ENCODE measurements at regions not wholly inside any gene's neighbourhood (a gene's known extent, or its start where the extent isn't known, plus 50 kb on each side); places are given as distances from the start of the nearest gene placed in this dataset.

GRCh38 chr3:72114773-72115172, 329.8 kb upstream of the PROK2 start:
- FAIRE-seq (no peak), DNase-seq (ENCODE audit: insufficient read length, low spot score) (no peak)
- no peak for TF ChIP-seq PAX5 (IDR thresholded peaks at IDR 0.05; ENCODE audit: insufficient read depth, low read length, severe bottlenecking)
- no peak for TF ChIP-seq POLR2A (IDR thresholded peaks at IDR 0.05; ENCODE audit: low read depth, low read length)
- TF ChIP-seq TAF1 (IDR thresholded peaks at IDR 0.05; ENCODE audit: low read depth, low read length) = no peak
- TF ChIP-seq POU2F2 (IDR thresholded peaks at IDR 0.05; ENCODE audit: low read depth, low read length) = no peak
- TF ChIP-seq POLR2AphosphoS5 (IDR thresholded peaks at IDR 0.05; ENCODE audit: low read depth, low read length) = no peak
- TF ChIP-seq SPI1 (IDR thresholded peaks at IDR 0.05; ENCODE audit: low read depth, low read length) = no peak

GRCh38 chr3:72113964-72114363, 329.0 kb upstream of the PROK2 start:
- DNase-seq (ENCODE audit: insufficient read length, low spot score) (no peak), FAIRE-seq (no peak)
- TF ChIP-seq TAF1 (IDR thresholded peaks at IDR 0.05; ENCODE audit: low read depth, low read length) = no peak
- no peak for TF ChIP-seq SPI1 (IDR thresholded peaks at IDR 0.05; ENCODE audit: low read depth, low read length)
- TF ChIP-seq PAX5 (IDR thresholded peaks at IDR 0.05; ENCODE audit: insufficient read depth, low read length, severe bottlenecking) = no peak
- no peak for TF ChIP-seq POLR2AphosphoS5 (IDR thresholded peaks at IDR 0.05; ENCODE audit: low read depth, low read length)
- no peak for TF ChIP-seq POLR2A (IDR thresholded peaks at IDR 0.05; ENCODE audit: low read depth, low read length)
- no peak for TF ChIP-seq POU2F2 (IDR thresholded peaks at IDR 0.05; ENCODE audit: low read depth, low read length)

GRCh38 chr3:72113564-72113963, 328.6 kb upstream of the PROK2 start:
- no peak for TF ChIP-seq TAF1 (IDR thresholded peaks at IDR 0.05; ENCODE audit: low read depth, low read length)
- DNase-seq (ENCODE audit: insufficient read length, low spot score) (no peak), FAIRE-seq (no peak)

DNA sequence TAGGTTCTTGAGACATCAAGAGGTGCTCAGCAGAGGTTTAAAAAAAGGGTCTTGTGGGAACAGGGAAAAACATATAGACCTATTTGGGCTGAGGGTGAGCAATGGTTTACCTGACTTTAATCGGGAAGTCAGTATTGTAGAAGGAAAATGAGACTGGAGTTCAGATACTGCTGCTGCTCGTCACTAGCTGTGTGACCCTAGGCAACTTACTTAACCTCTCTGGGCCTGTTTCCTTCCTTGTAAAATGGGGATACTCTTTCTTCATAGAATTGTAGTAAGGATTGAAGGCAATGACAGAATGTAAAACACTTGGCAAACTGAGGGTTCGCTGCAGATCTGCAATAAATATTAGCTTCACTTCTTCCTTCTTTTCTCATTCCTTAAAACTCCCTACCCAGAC, 327.5 kb upstream of the PROK2 start:
- DNase-seq (ENCODE audit: insufficient read length, low spot score) = no peak
- FAIRE-seq = peak; percentile 58
- TF ChIP-seq SPI1 (IDR thresholded peaks at IDR 0.05; ENCODE audit: low read depth, low read length) (no peak), TAF1 (IDR thresholded peaks at IDR 0.05; ENCODE audit: low read depth, low read length) (no peak)

DNA sequence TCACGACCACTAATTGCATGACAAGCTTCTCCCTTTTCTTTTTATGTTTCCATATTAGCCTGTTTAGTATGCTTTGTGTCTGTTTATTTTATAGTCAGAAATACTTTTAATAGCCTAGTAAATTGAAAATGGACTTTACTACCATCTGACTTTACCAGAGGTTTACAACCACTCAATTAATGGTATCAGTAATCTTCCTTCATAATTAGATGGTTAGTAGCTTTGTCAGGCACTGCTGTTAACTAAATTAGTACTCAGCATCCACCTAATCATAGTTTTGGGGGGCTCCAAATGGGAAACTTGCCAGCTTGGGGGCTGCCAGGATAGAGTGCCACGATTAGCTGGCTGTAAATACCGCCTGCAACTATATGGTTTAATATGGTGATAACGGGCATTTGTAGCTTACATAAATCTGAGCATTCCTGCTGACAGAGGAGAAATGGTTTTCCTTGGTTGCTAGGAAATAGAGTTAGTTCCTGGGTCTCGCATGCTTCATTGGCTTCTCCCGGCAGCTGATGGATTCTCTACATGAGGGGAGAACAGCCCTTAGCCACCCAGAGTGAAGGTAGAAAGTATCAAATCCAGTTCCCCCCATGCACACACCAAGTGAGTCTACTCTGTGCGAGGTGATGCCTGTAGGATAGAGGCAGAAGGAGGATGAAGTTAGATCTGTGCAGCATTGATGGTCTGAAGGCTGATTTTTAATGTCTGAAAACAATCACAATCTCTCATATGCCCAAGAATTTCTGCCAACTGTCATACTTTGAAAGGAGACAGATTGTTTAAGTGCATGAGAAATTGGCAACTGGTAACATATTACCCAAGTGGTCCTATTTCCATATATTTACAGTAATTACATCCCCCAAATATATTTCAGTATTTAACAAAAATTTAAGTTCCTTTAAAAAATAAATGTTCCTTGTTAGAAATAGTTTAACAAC, 326.6 kb upstream of the PROK2 start:
- no peak for DNase-seq (ENCODE audit: insufficient read length, low spot score)
- TF ChIP-seq PAX5 (IDR thresholded peaks at IDR 0.05; ENCODE audit: insufficient read depth, low read length, severe bottlenecking) (no peak), POU2F2 (IDR thresholded peaks at IDR 0.05; ENCODE audit: low read depth, low read length) (no peak), POLR2AphosphoS5 (IDR thresholded peaks at IDR 0.05; ENCODE audit: low read depth, low read length) (no peak), TAF1 (IDR thresholded peaks at IDR 0.05; ENCODE audit: low read depth, low read length) (no peak), SPI1 (IDR thresholded peaks at IDR 0.05; ENCODE audit: low read depth, low read length) (no peak), POLR2A (IDR thresholded peaks at IDR 0.05; ENCODE audit: low read depth, low read length) (no peak)
- no peak for FAIRE-seq

- no peak for TF ChIP-seq SPI1 (IDR thresholded peaks at IDR 0.05; ENCODE audit: low read depth, low read length)
- TF ChIP-seq TAF1 (IDR thresholded peaks at IDR 0.05; ENCODE audit: low read depth, low read length) = no peak
- no peak for TF ChIP-seq POU2F2 (IDR thresholded peaks at IDR 0.05; ENCODE audit: low read depth, low read length)
- no peak for TF ChIP-seq POLR2A (IDR thresholded peaks at IDR 0.05; ENCODE audit: low read depth, low read length)
- TF ChIP-seq PAX5 (IDR thresholded peaks at IDR 0.05; ENCODE audit: insufficient read depth, low read length, severe bottlenecking) = no peak
- no peak for TF ChIP-seq POLR2AphosphoS5 (IDR thresholded peaks at IDR 0.05; ENCODE audit: low read depth, low read length)
- DNase-seq (ENCODE audit: insufficient read length, low spot score) = no peak
- no peak for FAIRE-seq
Observed at GRCh38 chr3:72109327-72110259, 324.6 kb upstream of the PROK2 start.

DNA sequence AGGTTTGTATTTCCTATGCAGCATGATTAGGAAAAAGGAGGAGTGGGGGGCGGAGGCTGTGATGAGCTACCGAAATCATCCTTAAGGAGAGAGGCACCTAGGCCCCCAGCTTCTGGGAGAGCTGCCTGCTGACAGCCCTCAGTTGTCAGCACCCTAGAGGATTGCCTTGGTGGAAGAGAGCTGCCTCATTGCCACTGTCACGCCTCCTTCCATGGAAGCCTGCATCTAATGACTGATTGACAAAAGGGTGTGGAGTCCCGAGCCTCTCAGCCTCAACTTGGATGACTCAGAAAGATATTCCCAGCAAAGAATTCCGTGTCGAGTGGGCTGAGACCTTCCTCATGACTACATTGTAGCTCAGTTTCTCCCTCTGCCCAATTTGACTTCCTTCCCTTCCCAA, 320.4 kb upstream of the PROK2 start:
- DNase-seq (ENCODE audit: insufficient read length, low spot score) = no peak
- no peak for TF ChIP-seq TAF1 (IDR thresholded peaks at IDR 0.05; ENCODE audit: low read depth, low read length)
- FAIRE-seq = no peak

- TF ChIP-seq TAF1 (IDR thresholded peaks at IDR 0.05; ENCODE audit: low read depth, low read length) (no peak), SPI1 (IDR thresholded peaks at IDR 0.05; ENCODE audit: low read depth, low read length) (peak; percentile 99), POLR2AphosphoS5 (IDR thresholded peaks at IDR 0.05; ENCODE audit: low read depth, low read length) (no peak)
- DNase-seq (ENCODE audit: insufficient read length, low spot score) (no peak), FAIRE-seq (peak; percentile 95)
Observed at GRCh38 chr3:72102112-72102616, 317.2 kb upstream of the PROK2 start.

DNA sequence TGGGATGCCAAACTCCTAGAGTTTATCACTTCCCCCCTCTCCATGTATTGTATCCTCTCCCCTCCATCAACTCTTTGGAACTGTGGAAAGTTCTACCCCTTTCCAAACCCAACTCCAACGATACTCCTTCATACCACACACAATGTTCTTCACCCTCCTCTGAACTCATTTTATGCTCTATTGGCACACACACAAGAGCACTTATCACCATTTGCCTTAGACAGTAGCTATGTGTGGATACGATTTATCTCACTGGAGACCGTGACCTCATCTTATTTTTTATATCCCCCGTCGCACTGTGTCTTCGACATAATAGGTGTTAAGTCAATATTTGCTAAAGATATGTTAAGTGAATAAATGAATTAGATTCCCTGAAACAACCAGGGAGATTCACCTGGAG, 316.5 kb upstream of the PROK2 start:
- FAIRE-seq = no peak
- no peak for TF ChIP-seq POLR2AphosphoS5 (IDR thresholded peaks at IDR 0.05; ENCODE audit: low read depth, low read length)
- no peak for TF ChIP-seq POU2F2 (IDR thresholded peaks at IDR 0.05; ENCODE audit: low read depth, low read length)
- TF ChIP-seq TAF1 (IDR thresholded peaks at IDR 0.05; ENCODE audit: low read depth, low read length) = no peak
- no peak for DNase-seq (ENCODE audit: insufficient read length, low spot score)

DNA sequence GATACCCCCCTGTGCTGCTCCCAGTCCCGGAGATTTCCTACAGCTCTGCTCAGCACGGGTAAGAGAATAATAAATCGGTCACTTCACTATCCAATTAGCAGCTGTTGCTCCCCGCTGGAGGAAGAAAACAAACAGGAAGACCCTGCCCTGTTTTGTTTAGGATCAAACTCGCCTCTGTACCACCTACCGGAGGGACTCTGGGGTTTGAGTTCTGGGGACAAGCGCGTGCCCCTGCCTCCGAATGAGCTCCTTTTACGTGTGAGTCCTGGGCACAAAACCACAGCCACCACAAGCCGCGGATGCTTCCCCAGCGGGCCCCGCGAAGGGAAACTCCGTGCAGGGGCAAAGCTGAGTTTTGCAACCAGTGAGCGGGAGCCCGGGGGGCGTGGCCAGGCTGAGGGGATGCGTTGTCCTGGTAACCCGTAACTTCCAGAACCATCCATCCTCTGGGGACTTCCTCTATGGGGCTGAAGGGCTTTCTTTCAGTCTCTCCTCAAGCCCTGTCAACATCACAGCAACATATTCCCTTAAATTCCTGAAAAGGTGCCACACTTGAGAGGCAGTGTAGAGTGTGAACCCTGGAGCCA, 315.7 kb upstream of the PROK2 start:
- peak; percentile 68 for DNase-seq (ENCODE audit: insufficient read length, low spot score)
- FAIRE-seq = peak; percentile 95
- no peak for TF ChIP-seq POLR2AphosphoS5 (IDR thresholded peaks at IDR 0.05; ENCODE audit: low read depth, low read length)
- TF ChIP-seq PAX5 (IDR thresholded peaks at IDR 0.05; ENCODE audit: insufficient read depth, low read length, severe bottlenecking) = peak; percentile 37
- TF ChIP-seq TAF1 (IDR thresholded peaks at IDR 0.05; ENCODE audit: low read depth, low read length) = no peak
- TF ChIP-seq POU2F2 (IDR thresholded peaks at IDR 0.05; ENCODE audit: low read depth, low read length) = peak; percentile 81
- peak; percentile 63 for TF ChIP-seq SPI1 (IDR thresholded peaks at IDR 0.05; ENCODE audit: low read depth, low read length)
- no peak for TF ChIP-seq POLR2A (IDR thresholded peaks at IDR 0.05; ENCODE audit: low read depth, low read length)

Measured in GM12891 (cell line).